NCI-H226 (cell line): ENCODE measurements at regions not wholly inside any gene's neighbourhood (a gene's known extent, or its start where the extent isn't known, plus 50 kb on each side); places are given as distances from the start of the nearest gene placed in this dataset.
A peak's percentile ranks its signal among the peaks of the same experiment; 100 is the strongest.

Experiments used
- DNase-seq: peaks from one replicate; pipeline ENCODE4 v3.0.0-alpha.2; 2015

- no peak for DNase-seq
Observed at GRCh38 chr2:71859211-71859847, 288.3 kb downstream of the CYP26B1 start.

DNA sequence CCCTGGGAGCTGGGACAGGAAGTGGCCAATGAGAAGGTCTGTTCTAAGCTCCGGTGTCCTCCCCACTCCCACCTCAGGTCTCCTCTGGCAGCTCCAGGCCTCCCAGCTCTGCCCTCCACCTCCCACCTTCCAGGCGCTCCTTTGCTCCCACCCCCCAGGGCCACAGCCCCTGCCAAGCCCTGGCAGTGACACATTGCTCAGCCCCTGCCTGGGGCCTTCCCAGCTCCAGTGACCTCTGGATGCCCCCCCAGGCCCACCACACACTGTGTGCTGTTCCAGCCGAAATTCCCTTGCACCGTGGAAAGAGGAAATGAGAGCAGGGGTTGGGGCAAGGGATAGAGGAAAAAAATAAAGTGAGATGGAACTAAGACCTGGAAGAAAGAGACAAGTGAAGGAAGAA is 289.6 kb downstream of the CYP26B1 start:
- no peak for DNase-seq

DNA sequence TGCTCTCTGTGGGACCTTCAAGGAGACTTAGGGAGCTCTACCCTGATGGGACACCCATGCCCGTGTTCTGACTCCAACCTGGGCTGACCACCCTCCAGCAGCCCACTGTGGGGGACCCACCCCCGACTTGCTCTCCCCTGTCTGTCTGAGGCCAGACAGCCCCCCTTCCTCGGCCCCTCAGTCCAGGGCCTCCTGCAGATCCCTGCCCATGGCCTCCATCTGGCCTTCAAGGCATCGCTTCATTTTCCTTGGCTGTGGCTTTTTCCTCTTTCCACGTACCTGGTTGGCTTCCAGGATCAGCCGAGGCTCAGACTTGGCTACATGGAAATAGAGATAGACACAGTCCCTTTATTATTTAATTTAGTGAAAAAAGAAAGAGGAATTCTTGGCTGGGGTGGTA is 290.0 kb downstream of the CYP26B1 start:
- no peak for DNase-seq

GRCh38 chr2:71856773-71857525 is 290.7 kb downstream of the CYP26B1 start:
- DNase-seq, result peak; percentile 38

GRCh38 chr2:71853858-71854257 is 293.8 kb downstream of the CYP26B1 start:
- DNase-seq, result no peak

GRCh38 chr2:71852141-71852711 is 295.4 kb downstream of the CYP26B1 start:
- no peak for DNase-seq

- no peak for DNase-seq
Observed at GRCh38 chr2:71851094-71851750, 296.4 kb downstream of the CYP26B1 start.

GRCh38 chr2:71850306-71850801 is 297.3 kb downstream of the CYP26B1 start:
- DNase-seq, result no peak

DNA sequence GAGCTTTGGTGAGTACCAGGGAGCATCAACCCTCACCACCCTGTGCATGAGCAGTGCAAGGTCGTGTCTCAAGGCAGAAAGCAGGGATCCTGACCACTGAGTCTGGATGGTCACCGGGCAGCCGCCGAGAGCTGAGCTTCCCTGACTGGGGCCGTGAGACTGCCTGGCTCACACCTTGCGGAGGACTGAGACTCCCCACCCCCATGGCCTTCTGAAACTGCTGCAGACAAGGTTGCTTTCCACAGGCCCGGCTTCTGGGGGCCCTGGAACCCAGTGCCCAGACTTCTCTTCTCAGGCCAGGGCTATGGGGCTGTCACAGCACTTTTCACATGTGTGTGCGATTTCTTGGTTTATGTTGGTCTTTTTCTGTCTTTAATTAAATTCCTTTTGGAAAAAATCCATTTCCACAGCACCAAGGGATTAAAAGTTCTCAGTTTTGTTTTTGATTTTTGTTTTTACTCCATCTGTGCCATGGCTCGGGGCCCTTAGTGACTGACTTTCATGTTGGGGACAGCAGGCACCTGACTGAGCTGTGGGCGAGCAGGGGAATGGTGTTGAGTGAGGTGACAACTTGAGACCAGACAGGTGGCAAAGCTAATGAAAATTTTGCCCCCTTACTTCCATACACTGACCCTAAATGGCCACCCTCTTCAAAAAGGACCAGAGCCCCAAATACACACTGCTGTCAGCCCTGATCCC is 297.9 kb downstream of the CYP26B1 start:
- no peak for DNase-seq

DNA sequence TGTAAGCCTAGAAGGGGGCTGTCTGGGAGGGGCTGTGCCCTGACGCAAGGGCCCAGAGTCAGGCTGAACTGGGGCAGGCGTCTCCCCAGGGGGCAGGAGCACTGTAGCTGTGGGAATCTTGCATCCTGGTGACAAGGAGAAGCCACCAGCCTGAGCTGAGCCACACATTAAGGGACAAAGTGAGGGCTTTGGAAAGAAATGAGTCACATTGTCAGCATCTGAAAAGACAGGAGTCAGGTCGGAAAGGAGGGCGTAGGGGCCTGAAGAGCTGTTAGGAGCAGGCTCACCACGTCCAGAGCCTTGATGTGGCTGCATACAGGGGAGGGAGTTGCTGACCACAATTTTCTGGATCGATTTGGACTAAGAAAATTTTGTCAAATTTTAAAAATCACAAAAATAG is 298.6 kb downstream of the CYP26B1 start:
- no peak for DNase-seq

GRCh38 chr2:71846669-71847291 is 300.9 kb downstream of the CYP26B1 start:
- no peak for DNase-seq

DNA sequence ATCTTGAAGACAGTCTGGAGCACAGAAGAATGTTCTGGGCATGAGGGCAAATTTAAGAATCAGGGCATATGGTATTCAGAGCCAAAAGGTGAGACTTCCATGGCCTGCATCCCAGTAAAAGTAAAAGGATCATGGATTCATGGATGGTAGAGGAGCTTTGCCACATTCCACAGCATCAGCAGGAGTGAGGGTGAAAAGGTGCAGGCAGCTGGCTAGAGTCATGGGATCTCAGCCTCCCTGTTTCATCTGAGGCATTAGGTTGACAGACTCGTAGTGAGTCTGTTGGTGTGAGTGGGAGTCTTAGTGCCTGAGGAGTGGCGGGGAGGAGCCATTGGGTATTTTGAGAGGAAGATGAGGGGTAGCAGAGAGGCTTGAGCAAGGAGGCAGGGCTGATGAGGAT is 301.6 kb downstream of the CYP26B1 start:
- no peak for DNase-seq

DNA sequence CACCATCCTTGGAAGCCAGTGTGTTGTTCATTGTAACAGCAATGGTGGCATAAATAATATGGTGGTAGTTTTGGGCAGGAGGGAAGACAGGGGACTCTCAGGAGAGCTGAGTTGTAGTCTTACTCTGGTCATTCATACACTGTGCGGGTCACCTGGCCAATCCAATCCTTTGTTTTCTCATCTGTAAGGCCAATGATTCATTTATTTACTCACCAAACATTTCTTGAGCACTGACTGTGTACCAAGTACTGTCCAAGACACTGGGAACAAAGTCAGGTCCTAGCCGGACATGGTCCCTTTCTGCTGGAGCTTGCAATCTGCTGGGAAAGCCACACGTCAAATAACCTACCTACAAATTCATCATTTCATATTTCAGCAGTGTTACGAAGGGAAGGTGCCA is 302.7 kb downstream of the CYP26B1 start:
- DNase-seq, result no peak

DNA sequence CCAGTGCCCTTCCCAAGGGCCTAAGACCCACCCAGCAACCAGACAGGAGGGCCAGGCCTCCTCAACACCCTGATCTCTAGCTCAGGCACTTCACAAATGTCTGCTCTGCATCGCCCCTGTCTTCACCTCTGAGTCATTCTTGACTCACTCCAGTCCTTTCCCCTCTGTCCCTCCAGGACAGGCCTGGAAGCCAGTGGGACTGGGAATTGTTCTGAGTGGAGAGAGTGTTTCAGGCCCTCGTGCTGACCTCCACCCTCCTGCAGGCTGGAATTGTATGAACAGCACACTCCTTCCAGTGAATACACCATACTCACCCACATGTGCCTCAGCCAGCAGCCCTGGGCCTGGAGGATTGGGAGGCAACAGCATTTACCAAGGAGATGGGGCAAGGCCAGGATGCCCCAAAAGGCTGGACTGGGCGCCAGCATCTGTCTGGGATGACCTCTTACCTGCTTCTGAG is 304.2 kb downstream of the CYP26B1 start:
- DNase-seq, result peak; percentile 59

DNA sequence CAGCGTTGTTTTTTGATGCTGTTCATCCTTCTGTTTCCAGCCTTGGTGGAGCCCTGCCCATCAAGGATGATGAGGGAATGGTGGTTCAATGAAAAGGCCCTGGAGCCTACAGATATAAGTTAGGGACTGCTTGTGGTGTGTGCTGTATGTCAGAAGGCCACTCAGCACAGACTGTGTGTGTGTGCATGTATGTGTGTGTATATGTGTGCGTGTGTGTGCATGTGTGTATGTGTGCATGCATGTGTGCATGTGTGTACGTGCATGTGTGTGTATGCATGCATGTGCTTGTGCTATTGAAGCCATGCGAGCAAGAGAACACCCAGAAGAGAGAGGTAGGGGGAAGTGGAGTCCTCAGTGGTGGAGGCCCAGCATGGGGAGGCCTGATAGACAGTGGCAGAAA is 304.9 kb downstream of the CYP26B1 start:
- no peak for DNase-seq

DNA sequence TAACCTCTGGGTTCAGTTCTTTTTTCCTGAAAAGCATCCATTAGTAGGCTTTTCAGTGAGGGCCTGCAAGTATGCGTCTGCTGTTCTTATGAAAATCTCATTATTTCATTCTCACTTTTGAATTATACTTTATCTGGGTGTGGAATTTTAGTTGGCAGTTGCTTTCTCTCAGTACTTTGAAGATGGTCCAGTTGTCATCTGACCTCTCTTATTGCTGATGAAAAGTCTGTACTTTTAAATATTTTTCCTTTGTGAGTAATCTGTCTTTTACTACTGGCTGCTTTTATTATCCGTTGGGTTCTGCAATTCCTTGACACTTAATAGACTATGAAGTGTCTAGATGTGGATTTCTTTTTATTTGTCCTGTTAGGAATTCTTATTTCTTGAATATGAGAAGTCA is 307.8 kb downstream of the CYP26B1 start:
- no peak for DNase-seq

DNA sequence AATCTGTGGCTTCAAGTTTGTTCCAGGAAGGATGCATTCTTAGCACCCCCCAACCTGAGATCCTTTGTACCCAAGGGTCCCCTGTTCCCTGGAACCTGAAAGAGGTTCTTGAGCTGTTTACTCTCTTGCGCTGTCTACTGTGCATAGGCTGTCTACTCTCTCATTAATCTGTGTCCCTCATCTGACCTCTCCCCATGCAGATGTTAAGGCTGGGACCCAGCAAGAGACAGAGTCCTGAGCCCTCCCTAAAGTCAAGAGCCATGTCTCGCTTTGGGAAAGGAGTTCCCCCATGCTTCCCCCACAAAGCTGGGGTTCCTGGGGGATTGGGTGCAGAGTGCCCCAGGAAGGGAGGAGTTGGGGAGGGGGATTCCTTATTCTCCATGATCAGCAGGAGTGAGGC is 312.9 kb downstream of the CYP26B1 start:
- DNase-seq, result no peak

GRCh38 chr2:71833855-71834560 is 313.7 kb downstream of the CYP26B1 start:
- no peak for DNase-seq

DNA sequence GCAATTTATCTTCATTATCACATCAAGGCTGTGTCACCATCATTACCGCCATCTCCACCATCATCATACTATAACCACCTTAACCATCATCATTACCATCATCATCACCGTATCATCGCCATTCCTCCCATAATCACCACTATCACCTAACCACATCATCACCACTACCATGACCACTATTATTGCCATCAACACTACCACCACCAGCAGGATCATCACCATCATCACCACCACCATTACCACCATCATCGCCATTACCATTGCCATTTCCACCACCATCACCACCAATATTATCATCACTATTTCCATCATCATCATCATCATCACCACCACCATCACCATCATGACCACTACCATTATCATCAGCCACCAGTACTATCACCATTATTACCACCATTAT is 314.4 kb downstream of the CYP26B1 start:
- DNase-seq, result no peak

DNA sequence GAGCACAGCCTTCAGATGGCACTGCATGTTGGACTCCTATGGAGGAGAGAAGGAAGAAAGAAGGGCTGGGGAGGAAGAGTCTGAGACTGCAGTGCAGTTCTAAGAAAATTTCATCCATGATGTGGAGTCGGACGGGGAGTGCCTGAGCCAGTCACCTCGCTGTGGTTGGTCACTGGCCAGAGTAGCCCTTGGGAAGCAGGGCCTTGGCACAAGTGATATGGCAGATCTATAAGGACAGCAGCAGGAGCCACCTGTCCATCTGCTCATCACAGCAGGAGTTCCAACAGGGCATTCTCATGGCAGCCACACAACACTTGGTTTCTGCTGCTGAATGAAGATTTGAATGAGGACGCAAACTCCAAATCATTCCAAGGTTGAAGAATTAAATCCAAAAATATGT is 314.8 kb downstream of the CYP26B1 start:
- DNase-seq, result no peak

GRCh38 chr2:71832388-71832787 is 315.3 kb downstream of the CYP26B1 start:
- no peak for DNase-seq

DNA sequence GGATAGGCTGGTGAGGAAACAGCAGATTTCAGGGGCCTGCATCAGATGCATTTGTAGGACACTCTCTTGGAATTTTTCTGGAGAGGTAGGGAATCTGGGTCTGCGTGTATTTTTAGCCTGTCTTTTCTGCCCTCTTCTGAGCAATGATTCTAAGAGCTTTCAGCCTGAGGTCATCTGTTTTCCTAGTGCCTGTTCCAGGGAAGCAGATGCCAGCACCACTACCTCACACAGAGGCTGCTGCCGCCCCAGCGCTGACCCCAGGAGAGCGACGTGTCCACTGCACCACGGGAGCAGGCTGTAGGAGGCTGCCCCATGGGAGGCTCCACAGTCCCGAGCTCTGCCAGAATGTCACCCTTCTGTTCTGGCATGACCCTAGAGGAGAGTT is 316.5 kb downstream of the CYP26B1 start:
- DNase-seq, result peak; percentile 95
